ENCODE measurements at regions not wholly inside any gene's neighbourhood (a gene's known extent, or its start where the extent isn't known, plus 50 kb on each side); places are given as distances from the start of the nearest gene placed in this dataset.
"Not testable (repeated sequence)": the region's sequence is repeated elsewhere in the genome, so short reads cannot be mapped to it uniquely, and the experiment has no call there.

- no peak for DNase-seq
Observed at GRCh38 chr20:47936612-47937011, 151.3 kb upstream of the SULF2 start.

DNA sequence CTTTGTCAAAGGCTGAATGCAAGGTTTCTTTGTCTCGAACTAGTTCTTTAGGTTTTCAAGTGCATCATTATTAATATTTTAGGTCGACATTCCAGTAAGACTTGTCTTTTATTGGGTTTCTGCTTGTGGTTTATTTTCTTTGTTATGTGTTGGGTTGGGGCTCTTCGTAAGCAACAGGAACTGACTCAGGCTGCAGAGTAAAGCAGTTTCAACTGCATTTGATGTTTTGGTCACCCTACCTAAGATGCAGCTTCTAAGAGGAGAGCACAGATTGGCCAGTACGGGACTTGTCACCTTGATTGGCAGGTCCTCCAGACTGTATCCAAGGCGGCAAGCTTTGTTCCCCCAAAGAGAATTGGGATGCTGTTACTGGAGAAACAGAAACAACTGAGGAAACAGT is 149.5 kb upstream of the SULF2 start:
- no peak for DNase-seq

GRCh38 chr20:47931443-47931842 is 146.2 kb upstream of the SULF2 start:
- DNase-seq = no peak

GRCh38 chr20:47931002-47931401 is 145.7 kb upstream of the SULF2 start:
- DNase-seq = no peak

DNA sequence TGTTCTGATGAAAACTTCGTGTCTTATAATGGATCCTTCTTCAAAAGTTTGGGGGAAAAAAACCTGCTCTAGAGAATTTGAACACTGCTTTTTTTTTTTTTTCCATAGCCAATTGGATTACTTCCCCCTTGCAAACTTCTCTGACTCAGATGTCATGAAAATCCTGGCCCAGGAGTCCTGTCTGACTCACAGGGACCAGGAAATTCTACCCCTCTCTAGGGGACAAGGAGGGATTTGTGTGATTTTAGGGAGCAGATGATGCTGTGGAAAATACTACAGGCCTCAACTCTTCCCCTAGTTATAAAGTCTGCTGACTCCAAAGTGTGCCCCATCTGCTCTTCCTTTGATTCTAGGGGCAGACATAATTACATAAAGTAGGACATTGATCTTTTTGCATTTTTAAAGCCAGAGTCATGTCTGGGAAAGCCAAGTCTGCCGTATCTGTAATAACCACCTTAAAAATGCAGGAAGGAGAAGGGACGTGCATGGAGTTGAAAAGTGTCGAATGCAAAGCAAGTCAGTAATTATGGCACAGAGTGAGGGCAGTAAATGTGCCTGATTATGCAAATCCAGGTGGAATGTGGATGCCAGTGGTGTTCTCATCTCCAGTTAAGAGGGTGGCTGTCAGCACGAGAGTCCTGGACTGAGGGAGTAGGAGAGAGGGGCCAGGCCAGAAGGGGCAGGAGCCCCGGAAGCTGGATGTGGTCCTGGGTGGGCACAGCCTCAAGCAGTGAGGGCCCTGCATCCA is 144.3 kb upstream of the SULF2 start:
- DNase-seq = no peak

DNA sequence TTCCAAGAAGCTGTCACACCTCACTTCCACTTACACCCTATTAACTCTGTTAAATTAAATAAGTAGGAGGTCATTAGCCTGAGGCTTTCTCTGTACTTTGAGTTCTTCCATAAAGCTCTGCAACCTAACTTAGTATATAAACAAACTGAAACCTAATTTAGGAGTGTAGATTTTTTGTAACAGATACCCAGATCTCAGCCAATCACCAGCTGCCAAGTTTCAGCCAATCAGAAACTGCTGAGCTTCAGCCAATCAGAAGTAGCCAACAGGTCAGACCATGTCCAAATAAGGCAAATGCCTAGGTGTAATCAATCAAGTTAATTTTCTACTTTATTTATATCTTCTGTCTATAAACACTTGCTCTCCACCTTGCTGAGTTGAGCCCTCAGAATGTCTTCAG is 142.7 kb upstream of the SULF2 start:
- no peak for DNase-seq

DNA sequence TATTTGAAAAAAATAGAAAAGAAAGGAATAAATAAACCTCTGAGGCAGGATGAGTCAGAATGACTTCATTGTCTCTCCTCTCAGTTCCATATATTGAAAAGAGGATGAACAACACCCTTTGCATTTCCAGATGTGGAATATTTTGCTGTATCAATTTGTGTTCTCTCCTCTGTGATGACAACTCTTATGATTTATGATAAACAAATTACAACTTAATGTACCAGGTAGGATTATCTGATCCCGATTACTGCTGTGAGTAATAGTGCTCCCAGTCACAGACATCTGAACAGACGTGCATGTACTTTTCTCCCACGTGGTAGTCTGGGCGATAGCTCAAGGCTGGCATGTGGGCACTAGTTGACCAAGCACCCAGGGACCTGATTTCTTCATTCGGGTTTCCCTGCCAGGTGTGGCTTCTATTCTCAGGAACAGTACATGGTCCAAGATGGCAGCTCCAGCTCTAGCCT is 142.1 kb upstream of the SULF2 start:
- no peak for DNase-seq

- DNase-seq = no peak
Observed at GRCh38 chr20:47926731-47927130, 141.4 kb upstream of the SULF2 start.

GRCh38 chr20:47925593-47925992 is 140.3 kb upstream of the SULF2 start:
- no peak for DNase-seq

GRCh38 chr20:47922269-47922668 is 137.0 kb upstream of the SULF2 start:
- no peak for DNase-seq

DNA sequence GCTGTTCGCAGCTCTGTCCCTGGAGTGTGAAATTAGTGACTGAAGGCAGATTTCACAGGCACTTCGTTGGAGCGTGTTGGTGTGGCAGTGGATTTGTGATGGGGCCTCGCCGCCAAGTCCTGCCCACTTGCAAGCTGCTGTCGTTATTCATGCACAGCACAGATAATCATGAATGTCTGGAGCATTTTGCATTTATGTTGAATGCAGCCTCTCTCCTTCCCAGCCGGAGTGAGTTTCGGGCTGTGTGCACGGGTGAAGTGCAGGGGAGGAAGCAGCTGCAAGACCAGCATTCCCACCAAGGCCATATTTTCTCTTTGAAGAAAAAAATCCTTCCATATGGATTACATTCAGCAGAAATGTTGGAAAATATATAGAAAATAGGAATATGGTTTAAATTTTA is 136.5 kb upstream of the SULF2 start:
- not testable (repeated sequence) for DNase-seq

GRCh38 chr20:47921408-47921807 is 136.1 kb upstream of the SULF2 start:
- no peak for DNase-seq

GRCh38 chr20:47917549-47918070 is 132.3 kb upstream of the SULF2 start:
- no peak for DNase-seq

GRCh38 chr20:47915495-47915894 is 130.2 kb upstream of the SULF2 start:
- DNase-seq = no peak

- DNase-seq = no peak
Observed at GRCh38 chr20:47914792-47915191, 129.5 kb upstream of the SULF2 start.

DNA sequence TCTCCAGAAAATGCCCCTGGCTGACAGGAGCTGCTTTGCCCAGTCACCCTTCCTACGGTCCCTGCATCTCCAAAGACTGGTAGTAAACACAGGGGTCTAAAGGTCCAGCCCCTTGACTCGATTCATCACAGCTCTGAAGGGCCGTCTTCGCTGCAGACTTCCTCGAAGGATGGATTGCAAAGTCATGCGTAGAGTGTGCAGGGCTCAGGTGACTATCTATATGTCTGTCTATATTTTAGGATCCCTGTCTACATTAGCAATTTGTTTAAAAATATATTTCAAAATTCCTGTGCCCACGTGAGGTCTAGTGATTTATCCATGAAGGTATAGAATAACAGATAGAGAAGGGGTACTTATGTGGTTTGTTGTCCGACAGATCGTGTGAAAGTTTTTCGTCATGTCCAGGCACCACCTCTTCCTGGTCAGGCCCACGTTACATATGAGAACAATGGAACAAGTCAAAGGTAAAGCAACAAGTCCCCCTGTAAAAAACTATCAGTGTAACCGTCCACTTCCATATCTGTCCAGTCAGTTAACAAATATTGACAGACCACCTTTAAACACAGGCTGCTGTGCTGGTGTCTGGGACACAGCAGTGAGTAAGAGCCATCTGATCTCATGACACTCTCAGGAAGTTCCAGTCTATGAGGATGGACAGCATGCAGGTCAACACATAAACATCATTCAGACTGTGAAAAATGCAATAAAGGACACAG is 127.7 kb upstream of the SULF2 start:
- DNase-seq = not testable (repeated sequence)

DNA sequence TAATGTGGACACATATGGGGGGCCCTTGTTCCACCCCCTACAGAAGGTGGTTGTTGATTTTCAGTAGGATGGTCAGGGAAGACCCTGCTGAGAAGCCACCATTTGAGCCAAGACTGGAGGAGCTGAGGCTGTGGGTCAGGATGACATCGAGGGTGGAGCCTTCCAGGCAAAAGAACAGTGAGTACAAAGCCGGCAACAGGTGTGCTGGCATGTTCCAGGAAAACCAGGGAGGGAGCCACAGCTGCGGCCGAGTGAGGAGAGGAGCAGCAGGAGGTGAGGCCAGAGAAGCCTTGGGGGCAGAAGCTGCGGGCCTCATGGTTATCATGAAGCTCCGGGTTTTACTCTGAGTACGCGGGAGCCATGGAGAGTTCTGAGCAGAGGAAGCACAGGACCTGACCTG is 126.9 kb upstream of the SULF2 start:
- not testable (repeated sequence) for DNase-seq

- DNase-seq = not testable (repeated sequence)
Observed at GRCh38 chr20:47909696-47910369, 124.6 kb upstream of the SULF2 start.

- not testable (repeated sequence) for DNase-seq
Observed at GRCh38 chr20:47908361-47909035, 123.2 kb upstream of the SULF2 start.

GRCh38 chr20:47907951-47908350 is 122.7 kb upstream of the SULF2 start:
- not testable (repeated sequence) for DNase-seq

DNA sequence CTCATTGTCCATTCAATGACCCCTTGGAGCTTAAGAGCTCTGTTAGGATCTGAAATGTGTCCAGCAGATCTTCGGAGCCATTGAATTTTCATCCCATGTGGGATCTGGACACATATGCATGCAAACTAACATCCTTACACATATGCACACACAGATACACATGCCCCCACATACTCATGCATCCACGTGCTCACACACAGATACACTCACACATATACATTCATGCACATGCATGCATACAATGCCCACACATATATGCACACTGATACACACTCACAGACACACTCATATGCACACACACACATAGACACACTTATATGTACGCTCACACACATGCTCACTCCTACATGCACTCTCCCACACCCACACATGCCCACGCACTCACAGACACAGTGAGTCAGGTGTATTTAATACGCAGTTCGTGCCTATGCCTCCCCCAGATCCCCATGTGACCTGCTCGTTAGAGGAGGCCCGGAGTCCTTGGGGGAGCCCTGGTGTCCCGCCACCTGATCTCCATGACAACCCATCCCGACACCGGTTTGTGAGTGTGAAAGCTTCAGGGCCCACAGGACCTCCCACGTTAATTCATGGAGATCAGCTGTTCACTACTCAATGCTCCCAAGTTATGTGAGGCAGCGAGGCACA is 121.9 kb upstream of the SULF2 start:
- no peak for DNase-seq

- no peak for DNase-seq
Observed at GRCh38 chr20:47906348-47906660, 121.0 kb upstream of the SULF2 start.
